Body of pancreas (tissue), 4 donors: ENCODE measurements at regions not wholly inside any gene's neighbourhood (a gene's known extent, or its start where the extent isn't known, plus 50 kb on each side); places are given as distances from the start of the nearest gene placed in this dataset.
A peak's percentile ranks its signal among the peaks of the same experiment; 100 is the strongest.

ENCODE experiments used
- ATAC-seq: fragments of 150-250 bp; one replicate; pipeline ENCODE4 v1.9.1; 2016
- DNase-seq, 4 donors: peaks; one replicate each; pipeline ENCODE4 v3.0.0-alpha.2; 2019
- H3K27ac ChIP-seq, 4 donors: fragments of 200-600 bp; sonication (generic); 1 replicate in 3 of 4; 2 replicates in 1 of 4; pipeline versions ENCODE4 v1.5.1 to v1.6.1; 2016 to 2019; ENCODE audit warnings: mild to moderate bottlenecking in 1 of 4, mixed read lengths in 1 of 4, moderate library complexity in 1 of 4
- H3K27me3 ChIP-seq, 2 donors: fragments of 200-600 bp; sonication (generic); one replicate each; pipeline ENCODE4 v1.6.0; 2016; ENCODE audit warnings: mild to moderate bottlenecking in 1 of 2
- H3K36me3 ChIP-seq, 2 donors: fragments of 200-600 bp; sonication (generic); replicated peaks in 1 of 2; 2 replicates each; pipeline ENCODE4 v1.5.1; 2016; ENCODE audit warnings: low read depth in 2 of 2; ENCODE audit not compliant: insufficient read depth in 1 of 2
- H3K4me1 ChIP-seq: fragments of 200-600 bp; sonication (generic); one replicate; pipeline ENCODE4 v1.6.0; 2016
- H3K4me3 ChIP-seq, 2 donors: fragments of 200-600 bp; sonication (generic); 1 replicate in 1 of 2; 2 replicates in 1 of 2; pipeline ENCODE4 v1.5.1; 2016 to 2019
- H3K9me3 ChIP-seq, 3 donors: fragments of 200-600 bp; sonication (generic); 1 replicate in 2 of 3; 2 replicates in 1 of 3; pipeline ENCODE4 v1.5.1; 2016
- CTCF ChIP-seq, 7 experiments: fragments of 450-650 bp in 4 of 7; fragments of 200-600 bp in 3 of 7; sonication (generic) in 3 of 7; IDR thresholded peaks; one replicate each; pipeline ENCODE4 v1.5.1; 2016 to 2019; ENCODE audit warnings: antibody characterized with exemption in 7 of 7
- POLR2A ChIP-seq, 3 donors: fragments of 450-650 bp; IDR thresholded peaks; one replicate each; pipeline ENCODE4 v1.6.1; 2016; ENCODE audit warnings: antibody characterized with exemption in 3 of 3, mild to moderate bottlenecking in 2 of 3
- whole genome bisulfite sequencing, 2 donors: methylation state at CpG; one replicate each; pipeline ENCODE4 v1.1.5; 2017; 5-methylcytosine and 5-hydroxymethylcytosine counted together
- intact Hi-C: fragments of 100-400 bp; cut with DNase I; formaldehyde crosslinking; loops from one replicate; pipeline ENCODE4 v1.15.1; 2023

- ATAC-seq, result no peak
- 92 to 95% methylated on average over 2 of the region's 2 CpGs for WGBS, 2 donors
- peaks cover 4% of the 10 kb centered on the region for H3K4me1 ChIP-seq
- TF ChIP-seq POLR2A (IDR thresholded peaks at IDR 0.05), result no peak
- TF ChIP-seq CTCF (IDR thresholded peaks at IDR 0.05), result no peak
- no peaks in the 10 kb centered on the region for H3K9me3 ChIP-seq
- H3K27me3 ChIP-seq, result no peaks in the 10 kb centered on the region
- intact Hi-C loops, result no loop called here
- no peak for DNase-seq
- no peaks in the 10 kb centered on the region for H3K36me3 ChIP-seq
- H3K27ac ChIP-seq, result no peak overlapping the region
- H3K4me3 ChIP-seq, result no peak overlapping the region
These were observed 50.3 kb upstream of the TMC1 start for GRCh38 chr9:72471096-72471495.

GRCh38 chr9:72467766-72468738 is 53.4 kb upstream of the TMC1 start:
- Histone ChIP-seq H3K9me3 (no peaks in the 10 kb centered on the region), H3K27me3 (no peaks in the 10 kb centered on the region), H3K4me1 (no peaks in the 10 kb centered on the region), H3K27ac (no peak overlapping the region), H3K4me3 (no peak overlapping the region), H3K36me3 (no peaks in the 10 kb centered on the region)
- TF ChIP-seq CTCF (IDR thresholded peaks at IDR 0.05) (no peak), POLR2A (IDR thresholded peaks at IDR 0.05) (no peak)
- WGBS, 2 donors, result 87 to 92% methylated on average over 8 of the region's 8 CpGs
- intact Hi-C loops, result no loop called here
- no peak for DNase-seq
- ATAC-seq, result no peak

DNA sequence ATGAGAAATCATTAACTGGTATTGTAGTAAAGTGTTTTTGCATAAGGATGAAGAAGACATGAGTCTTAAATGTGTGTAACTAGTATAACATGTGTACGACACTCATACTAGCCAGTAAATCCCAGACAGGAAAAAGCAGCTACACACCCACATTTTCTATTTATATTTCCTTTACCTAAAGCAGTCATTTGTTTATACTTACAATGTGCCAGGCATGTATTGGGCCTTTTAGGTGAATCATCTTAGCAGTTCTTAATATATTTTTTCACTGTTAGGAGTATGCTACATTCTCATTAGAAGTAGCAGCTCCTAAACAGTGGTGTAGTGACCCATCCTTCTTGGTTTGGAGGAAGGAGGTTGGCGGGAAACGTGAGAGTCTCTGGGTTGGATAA is 55.8 kb upstream of the TMC1 start:
- Histone ChIP-seq H3K9me3 (no peaks in the 10 kb centered on the region), H3K27ac (no peak overlapping the region), H3K4me3 (no peak overlapping the region), H3K4me1 (peaks cover 13% of the 10 kb centered on the region), H3K27me3 (no peaks in the 10 kb centered on the region), H3K36me3 (no peaks in the 10 kb centered on the region)
- TF ChIP-seq CTCF (IDR thresholded peaks at IDR 0.05) (no peak), POLR2A (IDR thresholded peaks at IDR 0.05) (no peak)
- intact Hi-C loops, result no loop called here
- no peak for DNase-seq
- no peak for ATAC-seq
- WGBS, 2 donors, result 87 to 89% methylated on average over 3 of the region's 3 CpGs

DNA sequence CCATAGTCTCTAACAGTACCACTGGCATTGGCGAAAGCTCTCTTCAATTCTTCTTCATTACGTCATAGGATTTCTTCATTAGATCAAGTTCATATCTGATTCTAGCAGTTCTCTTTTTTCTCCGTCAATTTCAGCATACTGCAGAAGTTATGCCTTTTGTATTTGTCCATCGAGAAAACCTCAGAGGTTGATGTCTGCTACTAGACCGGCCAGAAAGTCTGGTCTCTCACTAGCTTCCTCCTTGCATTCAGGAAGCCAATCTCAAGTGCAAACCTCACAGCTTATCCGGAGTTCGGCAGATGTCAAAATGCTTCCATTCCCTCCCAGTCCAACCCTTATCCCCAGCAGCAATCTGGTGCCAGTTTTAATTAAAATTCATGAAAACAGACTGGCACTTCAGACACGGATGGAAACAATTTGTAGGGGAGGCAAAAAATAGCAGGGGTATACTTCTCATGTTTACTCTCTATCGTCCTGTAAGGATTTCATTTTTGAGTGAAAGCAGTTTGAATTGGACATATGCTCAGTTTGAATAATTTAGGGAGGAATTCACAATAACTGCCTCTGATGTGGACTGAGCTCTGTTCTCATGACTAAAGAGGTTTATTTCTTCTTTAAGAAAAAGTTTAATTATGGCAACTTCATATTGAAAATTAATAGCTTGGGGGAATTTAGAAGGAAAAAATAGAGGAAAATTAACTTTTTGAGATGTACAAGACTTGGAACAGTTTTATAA is 56.4 kb upstream of the TMC1 start:
- Histone ChIP-seq H3K9me3 (no peaks in the 10 kb centered on the region), H3K4me3 (no peak overlapping the region), H3K27ac (no peak overlapping the region), H3K27me3 (no peaks in the 10 kb centered on the region), H3K36me3 (no peaks in the 10 kb centered on the region), H3K4me1 (peaks cover 18% of the 10 kb centered on the region)
- DNase-seq (peak in 1 of 4 donors; percentile 35), ATAC-seq (no peak)
- no peak for TF ChIP-seq CTCF (IDR thresholded peaks at IDR 0.05)
- WGBS, 2 donors, result 70 to 78% methylated on average over 9 of the region's 9 CpGs
- intact Hi-C loops, result no loop called here
